Right cardiac atrium (tissue), 5 donors: ENCODE measurements at regions not wholly inside any gene's neighbourhood (a gene's known extent, or its start where the extent isn't known, plus 50 kb on each side); places are given as distances from the start of the nearest gene placed in this dataset.

Source experiments
- ATAC-seq, 2 donors: fragments of 200-7000 bp; cut with Tn5 transposase; one replicate each; pipeline versions ENCODE4 v1.8.0 to v1.9.1; 2020; ENCODE audit warnings: moderate library complexity in 2 of 2, mild to moderate bottlenecking in 1 of 2
- DNase-seq, 3 donors: peaks; one replicate each; pipeline ENCODE4 v3.0.0-alpha.2; 2020
- H3K27ac ChIP-seq: one replicate; pipeline ENCODE4 v1.5.1; 2013; ENCODE audit warnings: mild to moderate bottlenecking, low read length, control low read depth, moderate library complexity
- H3K27me3 ChIP-seq: one replicate; pipeline ENCODE4 v1.6.1; 2013; ENCODE audit not compliant: control insufficient read depth, insufficient read depth
- H3K4me1 ChIP-seq: one replicate; pipeline ENCODE4 v1.6.1; 2013; ENCODE audit warnings: low read length; ENCODE audit not compliant: control insufficient read depth, insufficient read depth
- H3K4me3 ChIP-seq: one replicate; pipeline ENCODE4 v1.5.1; 2013; ENCODE audit warnings: low read length, control low read depth
- H3K9me3 ChIP-seq: one replicate; pipeline ENCODE4 v1.6.1; 2013; ENCODE audit warnings: low read length; ENCODE audit not compliant: control insufficient read depth
- whole genome bisulfite sequencing: extraction: QIAGEN DNeasy Blood & Tissue Kit; methylation state at CpG from one replicate; pipeline ENCODE4 v1.1.7; 2013; 5-methylcytosine and 5-hydroxymethylcytosine counted together
- intact Hi-C, 4 donors: fragments of 100-400 bp; cut with DNase I; formaldehyde crosslinking; loops; one replicate each; pipeline versions ENCODE4 v1.11.0 to v1.14.0; 2022 to 2023
- donor health status: healthy with polysubstance abuse.
- donor health status: DM: no; HTN: yes; CAD: no.
- donor health status: DM: no; HTN: no; CAD: no.
- donor health status: DM: no; HTN: yes; CAD: no; lungs with severe emphysema.
- donor health status: DM: yes; HTN: yes; CAD: no.

- Histone ChIP-seq H3K27ac (no peak overlapping the region), H3K4me3 (no peak overlapping the region), H3K27me3 (no peaks in the 10 kb centered on the region), H3K9me3 (no peaks in the 10 kb centered on the region), H3K4me1 (no peaks in the 10 kb centered on the region)
- ATAC-seq (no peak), DNase-seq (no peak)
- intact Hi-C loops, result no loop called here
- 72% methylated on average over 2 of the region's 2 CpGs for WGBS
Observed at GRCh38 chr6:101266063-101266462, 127.4 kb upstream of the GRIK2 start.

- intact Hi-C loops, result no loop called here
- WGBS, result 71% methylated on average over 2 of the region's 2 CpGs
- no peaks in the 10 kb centered on the region for H3K27me3 ChIP-seq
- ATAC-seq (no peak), DNase-seq (no peak)
- H3K27ac ChIP-seq, result no peak overlapping the region
- H3K4me3 ChIP-seq, result no peak overlapping the region
- no peaks in the 10 kb centered on the region for H3K4me1 ChIP-seq
- no peaks in the 10 kb centered on the region for H3K9me3 ChIP-seq
Observed at GRCh38 chr6:101268541-101268940, 125.0 kb upstream of the GRIK2 start.

GRCh38 chr6:101275251-101275650, 118.3 kb upstream of the GRIK2 start:
- DNase-seq (no peak), ATAC-seq (no peak)
- Histone ChIP-seq H3K27me3 (no peaks in the 10 kb centered on the region), H3K4me3 (no peak overlapping the region), H3K27ac (no peak overlapping the region), H3K9me3 (no peaks in the 10 kb centered on the region), H3K4me1 (no peaks in the 10 kb centered on the region)
- WGBS, result 68% methylated on average over 5 of the region's 5 CpGs
- intact Hi-C loops, result no loop called here

- no peak overlapping the region for H3K27ac ChIP-seq
- ATAC-seq (no peak), DNase-seq (no peak)
- H3K4me3 ChIP-seq, result no peak overlapping the region
- no peaks in the 10 kb centered on the region for H3K4me1 ChIP-seq
- H3K27me3 ChIP-seq, result no peaks in the 10 kb centered on the region
- no peaks in the 10 kb centered on the region for H3K9me3 ChIP-seq
- intact Hi-C loops, result no loop called here
Observed at GRCh38 chr6:101276066-101276465, 117.4 kb upstream of the GRIK2 start.

- intact Hi-C loops, result no loop called here
- DNase-seq, result no peak
- Histone ChIP-seq H3K9me3 (no peaks in the 10 kb centered on the region), H3K27me3 (no peaks in the 10 kb centered on the region), H3K4me3 (no peak overlapping the region), H3K4me1 (no peaks in the 10 kb centered on the region), H3K27ac (no peak overlapping the region)
- no peak for ATAC-seq
Observed at GRCh38 chr6:101279410-101279809, 114.1 kb upstream of the GRIK2 start.

GRCh38 chr6:101281266-101281665, 112.2 kb upstream of the GRIK2 start:
- H3K4me3 ChIP-seq, result no peak overlapping the region
- DNase-seq (no peak), ATAC-seq (no peak)
- H3K27ac ChIP-seq, result no peak overlapping the region
- intact Hi-C loops, result no loop called here
- no peaks in the 10 kb centered on the region for H3K4me1 ChIP-seq
- no peaks in the 10 kb centered on the region for H3K9me3 ChIP-seq
- H3K27me3 ChIP-seq, result no peaks in the 10 kb centered on the region

GRCh38 chr6:101284131-101284530, 109.4 kb upstream of the GRIK2 start:
- Histone ChIP-seq H3K27me3 (no peaks in the 10 kb centered on the region), H3K4me3 (no peak overlapping the region), H3K27ac (no peak overlapping the region), H3K9me3 (no peaks in the 10 kb centered on the region), H3K4me1 (no peaks in the 10 kb centered on the region)
- WGBS, result 81% methylated on average over 6 of the region's 6 CpGs
- ATAC-seq (no peak), DNase-seq (no peak)
- intact Hi-C loops, result no loop called here

- intact Hi-C loops, result no loop called here
- 56% methylated on average over 2 of the region's 2 CpGs for WGBS
- no peaks in the 10 kb centered on the region for H3K9me3 ChIP-seq
- H3K4me1 ChIP-seq, result no peaks in the 10 kb centered on the region
- DNase-seq (no peak), ATAC-seq (no peak)
- H3K27ac ChIP-seq, result no peak overlapping the region
- no peaks in the 10 kb centered on the region for H3K27me3 ChIP-seq
- H3K4me3 ChIP-seq, result no peak overlapping the region
Observed at GRCh38 chr6:101286146-101286545, 107.4 kb upstream of the GRIK2 start.

GRCh38 chr6:101290346-101290745, 103.2 kb upstream of the GRIK2 start:
- H3K27me3 ChIP-seq, result no peaks in the 10 kb centered on the region
- ATAC-seq (no peak), DNase-seq (no peak)
- no peaks in the 10 kb centered on the region for H3K9me3 ChIP-seq
- intact Hi-C loops, result no loop called here
- no peak overlapping the region for H3K4me3 ChIP-seq
- WGBS, result 72% methylated on average over 2 of the region's 2 CpGs
- H3K27ac ChIP-seq, result no peak overlapping the region
- no peaks in the 10 kb centered on the region for H3K4me1 ChIP-seq

GRCh38 chr6:101294051-101294638, 99.4 kb upstream of the GRIK2 start:
- no peaks in the 10 kb centered on the region for H3K4me1 ChIP-seq
- H3K4me3 ChIP-seq, result no peak overlapping the region
- H3K27me3 ChIP-seq, result no peaks in the 10 kb centered on the region
- intact Hi-C loops, result no loop called here
- ATAC-seq, result no peak
- no peak overlapping the region for H3K27ac ChIP-seq
- 76% methylated on average over 5 of the region's 5 CpGs for WGBS
- no peak for DNase-seq
- no peaks in the 10 kb centered on the region for H3K9me3 ChIP-seq

- no peak overlapping the region for H3K4me3 ChIP-seq
- ATAC-seq (no peak), DNase-seq (no peak)
- no peaks in the 10 kb centered on the region for H3K27me3 ChIP-seq
- H3K9me3 ChIP-seq, result no peaks in the 10 kb centered on the region
- intact Hi-C loops, result no loop called here
- no peak overlapping the region for H3K27ac ChIP-seq
- no peaks in the 10 kb centered on the region for H3K4me1 ChIP-seq
Observed at GRCh38 chr6:101294676-101295075, 98.8 kb upstream of the GRIK2 start.

GRCh38 chr6:101296169-101296960, 97.1 kb upstream of the GRIK2 start:
- no peak overlapping the region for H3K27ac ChIP-seq
- no peak for DNase-seq
- H3K4me3 ChIP-seq, result no peak overlapping the region
- intact Hi-C loops, result no loop called here
- H3K4me1 ChIP-seq, result no peaks in the 10 kb centered on the region
- ATAC-seq, result no peak
- WGBS, result 70% methylated on average over 6 of the region's 6 CpGs
- no peaks in the 10 kb centered on the region for H3K27me3 ChIP-seq
- H3K9me3 ChIP-seq, result no peaks in the 10 kb centered on the region
